ENCODE measurements at regions not wholly inside any gene's neighbourhood (a gene's known extent, or its start where the extent isn't known, plus 50 kb on each side); places are given as distances from the start of the nearest gene placed in this dataset.

GRCh38 chr3:13134879-13135206 lies 61.6 kb upstream of the IQSEC1 start:
- H3K4me3 ChIP-seq: no peak overlapping the region
- H3K4me1 ChIP-seq: no peaks in the 10 kb centered on the region
- peak; percentile 33 for DNase-seq
- no peaks in the 10 kb centered on the region for H3K9me3 ChIP-seq
- TF ChIP-seq, protein P1, sequence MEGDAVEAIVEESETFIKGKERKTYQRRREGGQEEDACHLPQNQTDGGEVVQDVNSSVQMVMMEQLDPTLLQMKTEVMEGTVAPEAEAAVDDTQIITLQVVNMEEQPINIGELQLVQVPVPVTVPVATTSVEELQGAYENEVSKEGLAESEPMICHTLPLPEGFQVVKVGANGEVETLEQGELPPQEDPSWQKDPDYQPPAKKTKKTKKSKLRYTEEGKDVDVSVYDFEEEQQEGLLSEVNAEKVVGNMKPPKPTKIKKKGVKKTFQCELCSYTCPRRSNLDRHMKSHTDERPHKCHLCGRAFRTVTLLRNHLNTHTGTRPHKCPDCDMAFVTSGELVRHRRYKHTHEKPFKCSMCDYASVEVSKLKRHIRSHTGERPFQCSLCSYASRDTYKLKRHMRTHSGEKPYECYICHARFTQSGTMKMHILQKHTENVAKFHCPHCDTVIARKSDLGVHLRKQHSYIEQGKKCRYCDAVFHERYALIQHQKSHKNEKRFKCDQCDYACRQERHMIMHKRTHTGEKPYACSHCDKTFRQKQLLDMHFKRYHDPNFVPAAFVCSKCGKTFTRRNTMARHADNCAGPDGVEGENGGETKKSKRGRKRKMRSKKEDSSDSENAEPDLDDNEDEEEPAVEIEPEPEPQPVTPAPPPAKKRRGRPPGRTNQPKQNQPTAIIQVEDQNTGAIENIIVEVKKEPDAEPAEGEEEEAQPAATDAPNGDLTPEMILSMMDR (IDR thresholded peaks at IDR 0.05): no peak
- no peak overlapping the region for H3K27ac ChIP-seq
- ATAC-seq: no peak
- intact Hi-C loops (cut with DNase I): no loop called here
- H3K36me3 ChIP-seq: no peaks in the 10 kb centered on the region
- H3K27me3 ChIP-seq: no peaks in the 10 kb centered on the region

DNA sequence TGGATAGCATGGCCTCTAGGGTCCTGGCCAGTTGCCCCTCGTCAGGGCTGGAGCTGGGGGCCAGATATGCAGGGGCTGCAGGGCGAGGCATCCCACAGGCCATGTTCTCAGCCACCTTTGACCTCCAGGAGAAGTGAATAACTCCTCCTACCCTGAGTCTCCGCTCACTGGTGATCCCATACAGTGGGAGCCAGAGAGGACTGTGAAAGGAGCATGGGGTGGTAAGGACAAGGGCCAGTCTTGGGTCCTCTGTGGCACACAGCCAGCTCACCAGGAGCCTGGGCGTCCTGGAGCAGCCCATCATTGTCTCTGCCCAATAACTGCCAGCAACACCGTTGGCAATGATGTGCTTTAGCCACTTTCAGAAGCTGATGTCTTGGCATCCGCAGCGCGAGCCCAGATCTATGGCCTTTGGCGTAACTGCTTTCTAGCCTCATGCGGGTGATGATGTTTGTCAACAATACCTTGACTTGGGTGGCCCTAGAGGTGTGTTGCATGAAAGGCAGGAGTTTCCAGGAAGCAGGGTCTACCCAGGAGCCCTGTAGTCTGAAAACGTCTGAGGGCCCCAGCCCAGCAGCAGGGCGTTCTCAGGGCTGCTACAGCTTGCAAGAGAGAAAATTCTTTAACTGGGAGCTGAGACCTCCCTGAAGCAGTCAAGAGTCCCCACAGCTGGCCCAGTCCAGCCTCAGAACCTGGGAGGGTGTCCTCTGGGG lies 61.1 kb upstream of the IQSEC1 start:
- Histone ChIP-seq H3K9me3 (no peaks in the 10 kb centered on the region), H3K36me3 (no peaks in the 10 kb centered on the region), H3K27me3 (no peaks in the 10 kb centered on the region), H3K4me1 (no peaks in the 10 kb centered on the region), H3K4me3 (no peak overlapping the region), H3K27ac (no peak overlapping the region)
- DNase-seq (peak; percentile 39), ATAC-seq (no peak)
- TF ChIP-seq, protein P1 (IDR thresholded peaks at IDR 0.05): no peak
- intact Hi-C loops (cut with DNase I): no loop called here

- no peaks in the 10 kb centered on the region for H3K9me3 ChIP-seq
- ATAC-seq: no peak
- no peaks in the 10 kb centered on the region for H3K4me1 ChIP-seq
- intact Hi-C loops (cut with DNase I): no loop called here
- no peak overlapping the region for H3K27ac ChIP-seq
- TF ChIP-seq, protein P1 (IDR thresholded peaks at IDR 0.05): no peak
- H3K36me3 ChIP-seq: no peaks in the 10 kb centered on the region
- no peak overlapping the region for H3K4me3 ChIP-seq
- H3K27me3 ChIP-seq: no peaks in the 10 kb centered on the region
- DNase-seq: peak; percentile 56
Measured at GRCh38 chr3:13133471-13133981, 60.3 kb upstream of the IQSEC1 start.

- H3K27me3 ChIP-seq: no peaks in the 10 kb centered on the region
- no peak overlapping the region for H3K4me3 ChIP-seq
- no peaks in the 10 kb centered on the region for H3K36me3 ChIP-seq
- no peaks in the 10 kb centered on the region for H3K4me1 ChIP-seq
- ATAC-seq: no peak
- DNase-seq: no peak
- TF ChIP-seq, protein P1 (IDR thresholded peaks at IDR 0.05): no peak
- no peaks in the 10 kb centered on the region for H3K9me3 ChIP-seq
- no peak overlapping the region for H3K27ac ChIP-seq
- intact Hi-C loops (cut with DNase I): no loop called here
Measured at GRCh38 chr3:13132731-13133410, 59.6 kb upstream of the IQSEC1 start.

DNA sequence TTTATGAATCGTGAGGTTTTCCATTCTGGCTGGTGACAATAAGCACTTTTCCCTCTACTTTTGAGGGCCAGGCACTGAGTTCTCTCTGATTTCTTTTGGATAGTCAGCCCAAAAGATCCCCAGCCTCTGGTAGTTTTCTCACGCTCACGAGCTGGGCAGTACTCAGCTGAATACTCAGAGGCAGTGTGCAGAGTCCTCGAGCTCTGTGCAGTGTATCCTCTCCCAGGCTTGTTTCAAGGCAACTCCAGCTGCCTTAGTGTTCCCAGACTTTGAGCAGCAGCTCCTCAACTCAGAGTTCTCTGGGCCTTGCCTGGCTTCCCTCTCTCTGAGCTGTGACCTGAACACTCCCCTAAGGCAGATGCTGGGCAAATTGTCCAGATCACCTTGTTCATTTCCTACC lies 59.1 kb upstream of the IQSEC1 start:
- Histone ChIP-seq H3K9me3 (no peaks in the 10 kb centered on the region), H3K27ac (no peak overlapping the region), H3K4me1 (no peaks in the 10 kb centered on the region), H3K4me3 (no peak overlapping the region), H3K36me3 (no peaks in the 10 kb centered on the region), H3K27me3 (no peaks in the 10 kb centered on the region)
- TF ChIP-seq, protein P1 (IDR thresholded peaks at IDR 0.05): no peak
- ATAC-seq: no peak
- intact Hi-C loops (cut with DNase I): no loop called here
- DNase-seq: no peak
